ENCODE measurements at regions not wholly inside any gene's neighbourhood (a gene's known extent, or its start where the extent isn't known, plus 50 kb on each side); places are given as distances from the start of the nearest gene placed in this dataset.

- H3K4me1 Mint-ChIP-seq: peaks cover 6% of the 10 kb centered on the region; the same call in 1 of the 2 replicates
- ATAC-seq: no peak
- ChIA-PET POLR2A (no interaction called here), CTCF (no interaction called here)
- H3K36me3 Mint-ChIP-seq: peaks cover 5% of the 10 kb centered on the region
- DNase-seq (ENCODE audit: low spot score): no peak
- no peak overlapping the region for H3K27ac Mint-ChIP-seq
- TF ChIP-seq NR1H2 (CRISPR knock-in tag; IDR thresholded peaks at IDR 0.05) (no peak), PRDM15 (CRISPR knock-in tag; IDR thresholded peaks at IDR 0.05) (no peak), TEAD4 (CRISPR knock-in tag; IDR thresholded peaks at IDR 0.05) (no peak), GABPB1 (CRISPR knock-in tag; IDR thresholded peaks at IDR 0.05) (no peak), MLX (CRISPR knock-in tag; IDR thresholded peaks at IDR 0.05) (no peak)
- peaks cover 19% of the 10 kb centered on the region for H3K9me3 Mint-ChIP-seq
- H3K4me3 Mint-ChIP-seq: no peak overlapping the region
- H3K27me3 Mint-ChIP-seq (ENCODE audit: low read depth): no peaks in the 10 kb centered on the region; the same call in 1 of the 2 replicates
Observed at GRCh38 chr5:13994621-13995253, 50.2 kb upstream of the DNAH5 start.

Data from WTC11 (cell line).